ENCODE measurements at regions not wholly inside any gene's neighbourhood (a gene's known extent, or its start where the extent isn't known, plus 50 kb on each side); places are given as distances from the start of the nearest gene placed in this dataset.

GRCh38 chr11:23257088-23257487, 396.8 kb upstream of the CCDC179 start:
- H3K36me3 ChIP-seq = no peaks in the 10 kb centered on the region
- intact Hi-C loops (cut with DNase I; ENCODE audit: low total_unique reads) = no loop called here
- H3K4me3 ChIP-seq = no peak overlapping the region
- H3K27ac ChIP-seq = no peak overlapping the region
- no peak for TF ChIP-seq CTCF (IDR thresholded peaks at IDR 0.05)
- no peak for TF ChIP-seq EP300 (IDR thresholded peaks at IDR 0.05)
- TF ChIP-seq POLR2AphosphoS5 (IDR thresholded peaks at IDR 0.05) = no peak
- no peak for TF ChIP-seq POLR2A (IDR thresholded peaks at IDR 0.05)
- DNase-seq = no peak
- H3K9me3 ChIP-seq = no peaks in the 10 kb centered on the region
- H3K27me3 ChIP-seq = no peaks in the 10 kb centered on the region
- H3K4me1 ChIP-seq = no peaks in the 10 kb centered on the region

GRCh38 chr11:23257556-23257955, 397.3 kb upstream of the CCDC179 start:
- no peak for DNase-seq
- no peak overlapping the region for H3K4me3 ChIP-seq
- intact Hi-C loops (cut with DNase I; ENCODE audit: low total_unique reads) = no loop called here

DNA sequence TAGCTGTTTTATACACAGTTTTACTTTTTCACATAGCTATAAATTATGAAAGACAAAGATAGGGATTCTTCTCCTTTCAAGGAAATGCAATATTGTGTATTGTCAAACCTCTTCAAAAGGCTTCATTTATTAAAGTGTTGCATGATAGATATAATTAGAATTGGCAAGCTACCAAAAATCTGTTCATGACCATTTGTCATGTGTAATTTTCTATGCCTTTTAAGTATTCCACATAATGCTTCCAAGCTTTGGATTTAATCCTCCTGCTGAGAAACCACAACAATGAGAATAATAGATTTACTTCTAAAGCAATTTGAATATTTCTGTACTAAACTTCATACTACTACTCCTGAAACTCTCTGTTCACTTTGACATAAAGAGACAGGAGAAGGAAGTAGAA, 403.2 kb upstream of the CCDC179 start:
- no peak overlapping the region for H3K27ac ChIP-seq
- H3K36me3 ChIP-seq = no peaks in the 10 kb centered on the region
- H3K27me3 ChIP-seq = no peaks in the 10 kb centered on the region
- TF ChIP-seq EP300 (IDR thresholded peaks at IDR 0.05) (no peak), CTCF (IDR thresholded peaks at IDR 0.05) (no peak), POLR2AphosphoS5 (IDR thresholded peaks at IDR 0.05) (no peak), POLR2A (IDR thresholded peaks at IDR 0.05) (no peak)
- intact Hi-C loops (cut with DNase I; ENCODE audit: low total_unique reads) = no loop called here
- no peaks in the 10 kb centered on the region for H3K4me1 ChIP-seq
- H3K4me3 ChIP-seq = no peak overlapping the region
- peak in 1 of 2 donors; percentile 26 for DNase-seq
- H3K9me3 ChIP-seq = no peaks in the 10 kb centered on the region

More at GRCh38 chr11:23257556-23257955, 397.3 kb upstream of the CCDC179 start:
- H3K27ac ChIP-seq = no peak overlapping the region
- no peaks in the 10 kb centered on the region for H3K36me3 ChIP-seq
- TF ChIP-seq CTCF (IDR thresholded peaks at IDR 0.05) = no peak
- no peak for TF ChIP-seq POLR2A (IDR thresholded peaks at IDR 0.05)
- no peaks in the 10 kb centered on the region for H3K9me3 ChIP-seq
- no peaks in the 10 kb centered on the region for H3K27me3 ChIP-seq
- H3K4me1 ChIP-seq = no peaks in the 10 kb centered on the region

DNA sequence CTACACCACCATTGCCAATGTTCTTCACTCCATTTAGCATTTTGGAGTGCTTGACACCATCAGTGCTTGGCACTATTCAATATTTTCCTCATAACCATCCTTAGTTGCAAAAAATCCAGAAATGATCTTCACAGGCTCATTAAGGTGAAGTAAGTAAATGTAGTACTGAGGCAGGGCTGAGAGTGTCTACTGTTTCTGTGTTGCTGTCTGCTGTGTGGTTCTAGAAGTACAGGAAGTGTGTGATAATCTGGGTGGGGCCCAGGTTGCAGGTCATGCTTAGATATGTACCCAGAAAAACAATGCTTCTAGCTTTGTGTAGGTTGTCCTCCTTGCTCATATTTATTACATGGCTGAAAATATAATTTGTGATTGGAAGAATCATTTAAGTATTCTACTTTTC, 411.8 kb upstream of the CCDC179 start:
- no peak overlapping the region for H3K4me3 ChIP-seq
- no peak for DNase-seq
- no peaks in the 10 kb centered on the region for H3K4me1 ChIP-seq
- intact Hi-C loops (cut with DNase I; ENCODE audit: low total_unique reads) = no loop called here
- H3K27me3 ChIP-seq = no peaks in the 10 kb centered on the region
- H3K36me3 ChIP-seq = no peaks in the 10 kb centered on the region
- no peaks in the 10 kb centered on the region for H3K9me3 ChIP-seq
- H3K27ac ChIP-seq = no peak overlapping the region
- no peak for TF ChIP-seq POLR2AphosphoS5 (IDR thresholded peaks at IDR 0.05)
- TF ChIP-seq POLR2A (IDR thresholded peaks at IDR 0.05) = no peak
- TF ChIP-seq EP300 (IDR thresholded peaks at IDR 0.05) = no peak
- no peak for TF ChIP-seq CTCF (IDR thresholded peaks at IDR 0.05)

GRCh38 chr11:23278121-23278520, 417.8 kb upstream of the CCDC179 start:
- H3K4me1 ChIP-seq = no peaks in the 10 kb centered on the region
- no peaks in the 10 kb centered on the region for H3K27me3 ChIP-seq
- intact Hi-C loops (cut with DNase I; ENCODE audit: low total_unique reads) = no loop called here

More at GRCh38 chr11:23278121-23278520, 417.8 kb upstream of the CCDC179 start:
- Histone ChIP-seq H3K9me3 (no peaks in the 10 kb centered on the region), H3K4me3 (no peak overlapping the region), H3K27ac (no peak overlapping the region), H3K36me3 (no peaks in the 10 kb centered on the region)
- TF ChIP-seq CTCF (IDR thresholded peaks at IDR 0.05) (no peak), POLR2AphosphoS5 (IDR thresholded peaks at IDR 0.05) (no peak), EP300 (IDR thresholded peaks at IDR 0.05) (no peak), POLR2A (IDR thresholded peaks at IDR 0.05) (no peak)
- DNase-seq = no peak
- WGBS, 5 donors = 70 to 98% (median 95%) methylated on average over 4 of the region's 4 CpGs

Data from stomach (tissue), 8 donors.